ENCODE measurements at regions not wholly inside any gene's neighbourhood (a gene's known extent, or its start where the extent isn't known, plus 50 kb on each side); places are given as distances from the start of the nearest gene placed in this dataset.

GRCh38 chr7:124420367-124420766, 345.2 kb downstream of the GPR37 start:
- DNase-seq (ENCODE audit: low spot score in 2 of 2) = no peak
- WGBS, 2 donors = 93 to 97% methylated on average over 2 of the region's 2 CpGs
- intact Hi-C loops (cut with DNase I; ENCODE audit: low total_unique reads) = no loop called here
- TF ChIP-seq POLR2A (IDR thresholded peaks at IDR 0.05) = no peak
- TF ChIP-seq CTCF (IDR thresholded peaks at IDR 0.05) = no peak
- H3K4me3 ChIP-seq (ENCODE audit: low read depth, poor library complexity, severe bottlenecking) = no peak overlapping the region

- no peak for DNase-seq (ENCODE audit: low spot score in 2 of 2)
- TF ChIP-seq CTCF (IDR thresholded peaks at IDR 0.05) (no peak), POLR2A (IDR thresholded peaks at IDR 0.05) (no peak)
- intact Hi-C loops (cut with DNase I; ENCODE audit: low total_unique reads) = no loop called here
- H3K4me3 ChIP-seq (ENCODE audit: low read depth, poor library complexity, severe bottlenecking) = no peak overlapping the region
- WGBS, 2 donors = 43 to 54% methylated on average over 3 of the region's 3 CpGs
These were observed 352.6 kb downstream of the GPR37 start for GRCh38 chr7:124413029-124413428.

- TF ChIP-seq CTCF (IDR thresholded peaks at IDR 0.05) (no peak), POLR2A (IDR thresholded peaks at IDR 0.05) (no peak)
- intact Hi-C loops (cut with DNase I; ENCODE audit: low total_unique reads) = no loop called here
- 61 to 70% methylated on average over 6 of the region's 6 CpGs for WGBS, 2 donors
- no peak overlapping the region for H3K4me3 ChIP-seq (ENCODE audit: low read depth, poor library complexity, severe bottlenecking)
- no peak for DNase-seq (ENCODE audit: low spot score in 2 of 2)
These were observed 353.1 kb downstream of the GPR37 start for GRCh38 chr7:124412531-124412930.

GRCh38 chr7:124411796-124412195, 353.8 kb downstream of the GPR37 start:
- DNase-seq (ENCODE audit: low spot score in 2 of 2) = no peak
- no peak for TF ChIP-seq CTCF (IDR thresholded peaks at IDR 0.05)
- TF ChIP-seq POLR2A (IDR thresholded peaks at IDR 0.05) = no peak
- intact Hi-C loops (cut with DNase I; ENCODE audit: low total_unique reads) = no loop called here
- no peak overlapping the region for H3K4me3 ChIP-seq (ENCODE audit: low read depth, poor library complexity, severe bottlenecking)
- 57 to 58% methylated on average over 7 of the region's 7 CpGs for WGBS, 2 donors

GRCh38 chr7:124403587-124403986, 362.0 kb downstream of the GPR37 start:
- 72 to 79% methylated on average over 1 of the region's 1 CpG for WGBS, 2 donors
- H3K4me3 ChIP-seq (ENCODE audit: low read depth, poor library complexity, severe bottlenecking) = no peak overlapping the region
- intact Hi-C loops (cut with DNase I; ENCODE audit: low total_unique reads) = no loop called here
- no peak for DNase-seq (ENCODE audit: low spot score in 2 of 2)
- no peak for TF ChIP-seq POLR2A (IDR thresholded peaks at IDR 0.05)
- TF ChIP-seq CTCF (IDR thresholded peaks at IDR 0.05) = no peak

- WGBS, 2 donors = 47 to 59% methylated on average over 2 of the region's 2 CpGs
- TF ChIP-seq POLR2A (IDR thresholded peaks at IDR 0.05) (no peak), CTCF (IDR thresholded peaks at IDR 0.05) (no peak)
- DNase-seq (ENCODE audit: low spot score in 2 of 2) = no peak
- H3K4me3 ChIP-seq (ENCODE audit: low read depth, poor library complexity, severe bottlenecking) = no peak overlapping the region
- intact Hi-C loops (cut with DNase I; ENCODE audit: low total_unique reads) = no loop called here
These were observed 362.5 kb downstream of the GPR37 start for GRCh38 chr7:124403112-124403511.

Data from lower leg skin (tissue), 4 donors.